ENCODE measurements at regions not wholly inside any gene's neighbourhood (a gene's known extent, or its start where the extent isn't known, plus 50 kb on each side); places are given as distances from the start of the nearest gene placed in this dataset.

- DNase-seq (ENCODE audit: low read depth): no peak
Measured at GRCh38 chr17:77572065-77572601, 386.4 kb upstream of the TNRC6C start.

GRCh38 chr17:77572851-77573250 is 385.7 kb upstream of the TNRC6C start:
- no peak for DNase-seq (ENCODE audit: low read depth)

DNA sequence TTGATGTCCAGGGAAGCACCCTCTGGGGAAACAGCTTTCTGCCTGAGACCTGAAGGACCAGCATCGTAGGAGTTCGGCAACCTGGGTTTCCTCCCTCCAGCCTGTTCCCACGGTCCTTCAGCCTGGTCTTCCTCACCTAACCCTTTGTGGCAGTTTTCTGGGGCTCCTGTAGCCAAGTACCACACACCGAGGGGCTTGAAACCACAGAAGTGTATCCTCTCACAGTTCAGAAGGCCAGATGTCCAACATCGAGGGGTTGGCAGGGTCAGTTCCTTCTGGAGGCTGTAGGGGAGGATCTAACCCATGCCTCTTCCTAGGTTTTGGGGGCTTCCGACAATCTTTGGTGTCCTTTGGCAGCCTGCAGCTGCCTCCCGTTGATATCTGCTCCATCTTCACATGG is 381.0 kb upstream of the TNRC6C start:
- no peak for DNase-seq (ENCODE audit: low read depth)

- no peak for DNase-seq (ENCODE audit: low read depth)
Measured at GRCh38 chr17:77579131-77579530, 379.4 kb upstream of the TNRC6C start.

- DNase-seq (ENCODE audit: low read depth): no peak
Measured at GRCh38 chr17:77579682-77580081, 378.8 kb upstream of the TNRC6C start.

GRCh38 chr17:77580531-77581270 is 377.8 kb upstream of the TNRC6C start:
- no peak for DNase-seq (ENCODE audit: low read depth)

GRCh38 chr17:77581480-77581879 is 377.0 kb upstream of the TNRC6C start:
- DNase-seq (ENCODE audit: low read depth): no peak

- no peak for DNase-seq (ENCODE audit: low read depth)
Measured at GRCh38 chr17:77585142-77585860, 373.2 kb upstream of the TNRC6C start.

DNA sequence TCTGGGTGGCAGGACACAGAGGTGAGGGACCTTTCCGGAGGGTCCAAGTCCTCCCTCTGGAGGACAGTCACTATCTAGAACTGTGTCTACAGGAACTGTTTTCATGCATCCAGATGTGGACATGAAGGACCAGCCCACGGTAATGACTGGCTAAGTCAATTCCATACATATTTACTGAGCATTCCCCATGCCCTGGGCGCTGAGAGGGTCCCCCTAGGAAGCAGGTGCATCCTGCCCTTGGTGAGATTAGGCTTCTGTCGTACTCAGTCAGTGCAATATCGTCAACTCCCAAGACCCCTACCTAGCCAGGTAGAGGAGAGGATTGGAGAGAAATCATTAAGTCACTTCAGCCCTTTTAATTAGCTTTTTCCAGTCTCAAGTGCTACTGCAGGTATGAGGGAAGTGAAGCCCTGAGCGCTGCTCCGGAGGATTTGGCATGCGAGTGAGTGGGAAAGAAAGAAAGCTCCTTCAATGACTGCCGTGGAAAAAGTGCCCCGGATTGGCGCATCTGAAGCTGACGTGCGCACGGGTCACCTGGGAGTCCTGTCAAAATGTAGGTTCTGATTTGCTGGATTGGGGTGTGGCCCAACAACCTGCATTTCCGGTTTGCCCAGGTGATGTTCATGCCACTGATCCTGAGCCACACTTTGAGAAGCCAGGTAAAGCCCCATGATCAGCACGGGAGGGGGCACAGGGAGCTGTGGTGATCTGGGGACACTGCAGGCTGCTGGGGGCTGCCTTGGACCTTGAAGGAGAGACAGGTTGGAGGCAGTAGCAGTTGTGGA is 367.4 kb upstream of the TNRC6C start:
- no peak for DNase-seq (ENCODE audit: low read depth)

DNA sequence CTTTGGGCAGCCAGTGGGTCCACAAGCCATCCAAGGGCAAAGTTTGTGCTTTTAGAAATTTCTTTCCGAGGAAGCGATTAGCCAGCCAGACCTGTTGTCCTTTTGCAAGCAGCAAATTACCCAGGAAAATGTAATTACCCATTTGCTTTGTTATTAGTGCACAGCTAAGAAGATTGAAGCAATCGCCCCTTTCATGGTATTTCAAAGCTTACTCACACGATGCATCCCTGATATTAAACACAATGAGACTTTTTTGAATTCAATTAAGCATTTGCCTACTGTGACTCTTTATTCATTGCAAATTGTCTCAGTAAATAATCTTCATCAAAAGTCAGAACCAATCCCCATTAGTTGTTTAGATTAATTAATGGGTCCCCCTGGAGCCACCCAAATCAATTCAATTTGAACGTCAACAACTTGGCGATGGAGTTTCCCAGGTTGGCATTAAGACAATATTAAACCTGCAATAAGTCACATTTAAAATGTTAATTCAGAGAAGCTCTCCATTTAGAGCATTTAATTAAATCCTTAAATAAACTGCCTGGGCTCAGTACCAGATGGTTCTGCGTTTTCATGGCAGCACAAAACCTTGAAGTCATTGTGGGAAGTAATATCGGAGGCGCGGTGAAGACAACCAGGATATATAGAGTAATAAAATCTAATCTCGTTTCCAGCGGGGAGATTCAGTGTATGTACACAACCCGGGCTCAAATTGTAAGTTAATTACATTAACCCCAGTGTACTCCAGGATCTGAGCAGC is 366.2 kb upstream of the TNRC6C start:
- no peak for DNase-seq (ENCODE audit: low read depth)

- DNase-seq (ENCODE audit: low read depth): no peak
Measured at GRCh38 chr17:77593081-77593480, 365.4 kb upstream of the TNRC6C start.

DNA sequence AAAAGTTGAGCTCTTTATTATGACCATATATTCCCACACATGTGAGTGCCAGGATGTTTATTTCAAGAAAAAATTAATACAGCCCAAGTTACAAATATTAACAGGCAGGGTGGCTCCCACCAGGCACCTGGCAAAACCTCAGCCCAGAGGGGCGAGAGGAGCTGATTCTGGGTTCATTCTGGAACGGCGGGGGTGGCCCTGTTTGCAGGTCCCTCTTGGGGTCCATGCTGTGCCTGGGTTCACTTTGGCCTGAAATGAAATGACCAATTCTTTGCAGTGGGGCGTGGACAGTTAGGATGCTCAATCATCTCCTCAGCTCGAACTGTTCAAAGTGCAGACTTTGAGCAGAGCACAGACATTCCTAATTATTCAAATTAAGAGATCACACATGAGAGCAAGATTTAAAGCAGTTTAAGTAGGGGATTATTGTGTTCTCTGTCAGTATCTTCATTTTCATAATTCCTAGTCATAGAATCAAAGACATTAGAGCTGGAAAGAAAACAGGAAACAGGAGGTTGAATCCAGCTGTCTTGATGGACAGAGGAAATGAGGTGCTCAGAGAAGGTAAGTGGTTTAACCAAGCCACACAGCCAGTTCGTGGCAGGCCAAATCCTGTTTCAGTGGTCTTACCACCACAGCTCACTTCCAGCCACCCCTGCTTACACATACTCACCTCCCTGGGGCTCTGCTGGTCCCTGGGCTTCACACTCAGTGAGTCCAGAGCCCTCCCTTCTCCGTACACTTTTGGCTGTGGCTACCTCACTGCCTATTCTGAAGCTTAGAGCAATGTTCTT is 363.9 kb upstream of the TNRC6C start:
- no peak for DNase-seq (ENCODE audit: low read depth)

- no peak for DNase-seq (ENCODE audit: low read depth)
Measured at GRCh38 chr17:77596491-77597417, 361.7 kb upstream of the TNRC6C start.

DNA sequence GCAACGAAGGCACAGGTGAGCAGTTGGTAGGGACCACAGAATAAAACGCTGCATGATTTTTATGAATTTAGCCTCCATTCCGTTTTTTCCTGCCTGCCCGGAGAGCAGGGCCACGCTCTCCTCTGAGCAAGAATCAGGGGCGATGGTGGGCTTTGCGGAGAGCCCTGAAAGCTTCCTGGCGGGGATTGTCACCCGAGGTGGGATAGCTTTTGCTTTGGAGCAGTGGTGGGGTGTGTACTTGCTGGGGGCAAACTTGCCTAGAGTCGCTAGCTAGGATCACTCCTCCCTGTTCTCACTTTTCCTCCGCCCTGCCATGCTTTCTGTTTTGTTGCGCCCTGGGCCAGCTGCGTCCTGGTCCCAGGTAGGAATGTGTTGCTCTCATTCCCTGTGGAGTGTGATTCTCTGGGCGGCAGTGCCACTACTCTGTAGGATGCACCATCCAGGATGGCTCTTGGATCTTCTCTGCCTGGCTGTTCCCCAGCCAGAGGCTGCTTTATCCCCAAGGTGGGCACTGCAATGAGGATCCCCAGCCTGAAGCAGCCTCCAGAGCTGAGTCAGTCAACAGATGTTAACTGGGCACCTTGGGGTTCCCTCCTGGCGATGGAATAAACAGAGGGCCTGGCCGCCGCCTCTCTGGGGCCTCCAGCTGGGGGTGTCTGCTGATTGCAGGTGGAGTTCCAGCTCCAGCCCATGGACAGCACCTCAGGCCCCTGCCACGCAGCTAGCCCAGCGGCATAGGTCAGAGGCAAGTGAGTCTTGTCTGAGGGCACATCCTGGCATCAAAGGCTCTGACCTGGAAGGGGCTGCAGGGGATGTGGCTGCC is 360.9 kb upstream of the TNRC6C start:
- no peak for DNase-seq (ENCODE audit: low read depth)

DNA sequence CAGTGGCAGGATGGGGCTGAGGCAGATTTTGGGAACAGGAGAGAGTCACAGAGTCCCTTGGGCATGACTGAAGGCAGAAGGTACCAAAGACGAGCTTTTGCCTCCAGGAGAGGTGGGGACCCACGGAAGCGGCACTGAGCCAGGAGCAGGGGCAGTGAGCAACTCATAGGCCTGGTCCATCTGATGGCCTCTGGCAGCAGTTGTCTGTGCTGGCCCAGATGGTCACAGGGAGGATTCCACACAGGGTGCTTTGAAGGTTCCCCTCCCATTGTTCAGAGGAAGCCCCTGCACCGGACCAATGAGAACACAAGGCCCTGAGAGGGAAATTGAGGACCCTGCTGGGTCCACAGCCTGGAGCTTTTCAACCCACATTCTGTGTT is 360.3 kb upstream of the TNRC6C start:
- no peak for DNase-seq (ENCODE audit: low read depth)

GRCh38 chr17:77599699-77600098 is 358.8 kb upstream of the TNRC6C start:
- DNase-seq (ENCODE audit: low read depth): no peak

DNA sequence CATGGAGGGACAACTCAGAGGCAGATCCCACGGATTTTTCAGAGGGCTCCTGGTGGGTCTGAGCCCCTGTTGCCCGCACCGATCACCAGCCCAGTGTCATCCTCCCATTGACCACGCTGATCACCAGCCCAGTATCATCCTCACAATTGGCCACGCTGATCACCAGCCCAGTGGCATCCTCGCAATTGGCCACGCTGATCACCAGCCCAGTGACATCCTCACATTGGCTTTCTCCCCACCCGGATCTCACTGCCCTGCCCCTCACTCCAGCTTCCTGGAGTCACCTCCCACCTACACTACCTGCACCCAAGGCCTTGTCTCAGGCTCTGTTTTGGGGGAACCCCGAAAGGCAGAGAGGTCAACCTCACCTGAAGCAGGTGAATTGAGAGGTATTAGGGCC is 358.2 kb upstream of the TNRC6C start:
- DNase-seq (ENCODE audit: low read depth): no peak

- DNase-seq (ENCODE audit: low read depth): no peak
Measured at GRCh38 chr17:77601054-77601979, 357.2 kb upstream of the TNRC6C start.

Measured in HS-5 (cell line).